Hepatocyte (in vitro differentiated cells): ENCODE measurements at regions not wholly inside any gene's neighbourhood (a gene's known extent, or its start where the extent isn't known, plus 50 kb on each side); places are given as distances from the start of the nearest gene placed in this dataset.

Experiments
- DNase-seq: peaks from one replicate; pipeline ENCODE4 v3.0.0-alpha.2; 2016; ENCODE audit warnings: low spot score
- H2AFZ ChIP-seq: fragments of 200-600 bp; sonication (generic); 2 replicates; pipeline ENCODE4 v1.6.0; 2016; ENCODE audit warnings: antibody characterized with exemption, mild to moderate bottlenecking
- H3K27ac ChIP-seq: fragments of 200-600 bp; sonication (generic); 2 replicates; pipeline ENCODE4 v1.5.1; 2016; ENCODE audit warnings: mild to moderate bottlenecking
- H3K27me3 ChIP-seq: fragments of 200-600 bp; sonication (generic); 2 replicates; pipeline ENCODE4 v1.6.1; 2016
- H3K36me3 ChIP-seq: fragments of 200-600 bp; sonication (generic); replicated peaks from 2 replicates; pipeline ENCODE4 v1.5.1; 2016; ENCODE audit warnings: low read depth; ENCODE audit not compliant: insufficient read depth
- H3K4me1 ChIP-seq: fragments of 200-600 bp; sonication (generic); 2 replicates; pipeline ENCODE4 v1.5.1; 2016; ENCODE audit warnings: mild to moderate bottlenecking, moderate library complexity; ENCODE audit not compliant: insufficient read depth
- H3K4me2 ChIP-seq: fragments of 200-600 bp; sonication (generic); 2 replicates; pipeline ENCODE4 v1.6.0; 2016
- H3K4me3 ChIP-seq: fragments of 200-600 bp; sonication (generic); 2 replicates; pipeline ENCODE4 v1.5.1; 2016; ENCODE audit warnings: mild to moderate bottlenecking
- H3K79me2 ChIP-seq: fragments of 200-600 bp; sonication (generic); 2 replicates; pipeline ENCODE4 v1.6.0; 2017; ENCODE audit warnings: mild to moderate bottlenecking
- H3K9me2 ChIP-seq: fragments of 200-600 bp; sonication (generic); replicated peaks from 2 replicates; pipeline ENCODE4 v1.6.0; 2017; ENCODE audit warnings: mild to moderate bottlenecking; ENCODE audit not compliant: insufficient read depth
- H3K9me3 ChIP-seq: fragments of 200-600 bp; sonication (generic); 2 replicates; pipeline ENCODE4 v1.5.1; 2016; ENCODE audit warnings: low read depth, mild to moderate bottlenecking
- H4K20me1 ChIP-seq: fragments of 200-600 bp; sonication (generic); 2 replicates; pipeline ENCODE4 v1.6.0; 2016; ENCODE audit warnings: mild to moderate bottlenecking; ENCODE audit not compliant: insufficient read depth, poor library complexity, severe bottlenecking
- CTCF ChIP-seq: fragments of 200-600 bp; sonication (generic); IDR thresholded peaks from 2 replicates; pipeline ENCODE4 v1.5.1; 2016; ENCODE audit warnings: antibody characterized with exemption, mild to moderate bottlenecking; ENCODE audit not compliant: poor library complexity
- EZH2 ChIP-seq: fragments of 200-600 bp; sonication (generic); IDR thresholded peaks from 2 replicates; pipeline ENCODE4 v1.6.1; 2016; ENCODE audit warnings: antibody characterized with exemption, mild to moderate bottlenecking, borderline replicate concordance
- EZH2phosphoT487 ChIP-seq: fragments of 200-600 bp; sonication (generic); IDR thresholded peaks from one replicate; pipeline ENCODE4 v1.6.1; 2018; ENCODE audit warnings: antibody characterized with exemption, mild to moderate bottlenecking, low read depth, moderate library complexity; ENCODE audit not compliant: unreplicated experiment, severe bottlenecking
- WGBS: methylation state at CpG from one replicate; pipeline ENCODE4 v1.1.6; 2016; ENCODE audit warnings: low lambda C conversion rate; ENCODE audit errors: missing lambda C conversion rate; 5-methylcytosine and 5-hydroxymethylcytosine counted together

GRCh38 chr2:603869-604268 lies 73.3 kb downstream of the TMEM18 start:
- H4K20me1 ChIP-seq: no peaks in the 10 kb centered on the region
- H3K9me2 ChIP-seq: no peaks in the 10 kb centered on the region
- WGBS: 68% methylated on average over 8 of the region's 8 CpGs
- no peaks in the 10 kb centered on the region for H3K9me3 ChIP-seq
- H3K79me2 ChIP-seq: no peaks in the 10 kb centered on the region
- no peak for TF ChIP-seq CTCF
- no peak for TF ChIP-seq EZH2
- no peak overlapping the region for H3K27ac ChIP-seq
- H3K4me3 ChIP-seq: no peak overlapping the region
- H2AFZ ChIP-seq: no peak overlapping the region
- no peak for DNase-seq
- H3K27me3 ChIP-seq: no peaks in the 10 kb centered on the region
- no peak overlapping the region for H3K4me2 ChIP-seq
- no peaks in the 10 kb centered on the region for H3K4me1 ChIP-seq
- no peaks in the 10 kb centered on the region for H3K36me3 ChIP-seq

GRCh38 chr2:603427-603826 lies 73.8 kb downstream of the TMEM18 start:
- H3K9me2 ChIP-seq: no peaks in the 10 kb centered on the region
- no peak overlapping the region for H3K4me3 ChIP-seq
- no peak overlapping the region for H3K4me2 ChIP-seq
- no peaks in the 10 kb centered on the region for H3K9me3 ChIP-seq
- H3K4me1 ChIP-seq: no peaks in the 10 kb centered on the region
- no peaks in the 10 kb centered on the region for H3K79me2 ChIP-seq
- no peaks in the 10 kb centered on the region for H3K27me3 ChIP-seq
- H3K36me3 ChIP-seq: no peaks in the 10 kb centered on the region
- no peak overlapping the region for H2AFZ ChIP-seq
- 89% methylated on average over 5 of the region's 5 CpGs for WGBS
- H4K20me1 ChIP-seq: no peaks in the 10 kb centered on the region
- no peak for DNase-seq
- no peak overlapping the region for H3K27ac ChIP-seq
- TF ChIP-seq EZH2phosphoT487: no peak
- no peak for TF ChIP-seq EZH2
- TF ChIP-seq CTCF: no peak

- Histone ChIP-seq H3K4me3 (no peak overlapping the region), H3K27me3 (no peaks in the 10 kb centered on the region), H3K9me2 (no peaks in the 10 kb centered on the region), H2AFZ (no peak overlapping the region), H3K4me1 (no peaks in the 10 kb centered on the region), H3K79me2 (no peaks in the 10 kb centered on the region), H3K36me3 (no peaks in the 10 kb centered on the region), H3K9me3 (no peaks in the 10 kb centered on the region), H3K4me2 (no peak overlapping the region), H4K20me1 (no peaks in the 10 kb centered on the region), H3K27ac (no peak overlapping the region)
- TF ChIP-seq CTCF (no peak), EZH2 (no peak), EZH2phosphoT487 (no peak)
- WGBS: 91% methylated on average over 14 of the region's 14 CpGs
- no peak for DNase-seq
Observed at GRCh38 chr2:602571-603359, 74.4 kb downstream of the TMEM18 start.
